ENCODE measurements at regions not wholly inside any gene's neighbourhood (a gene's known extent, or its start where the extent isn't known, plus 50 kb on each side); places are given as distances from the start of the nearest gene placed in this dataset.

GRCh38 chr6:169339025-169339424 lies 85.4 kb upstream of the THBS2 start:
- no peak for DNase-seq

GRCh38 chr6:169337886-169338445 lies 84.3 kb upstream of the THBS2 start:
- no peak for DNase-seq

- DNase-seq: no peak
Observed at GRCh38 chr6:169335301-169335700, 81.7 kb upstream of the THBS2 start.

- no peak for DNase-seq
Observed at GRCh38 chr6:169332250-169332649, 78.6 kb upstream of the THBS2 start.

GRCh38 chr6:169328112-169328801 lies 74.6 kb upstream of the THBS2 start:
- DNase-seq: no peak

- peak in 1 of 2 experiments; percentile 19 for DNase-seq
Observed at GRCh38 chr6:169326067-169326799, 72.6 kb upstream of the THBS2 start.

GRCh38 chr6:169324656-169325459 lies 71.2 kb upstream of the THBS2 start:
- no peak for DNase-seq

GRCh38 chr6:169324086-169324485 lies 70.4 kb upstream of the THBS2 start:
- no peak for DNase-seq

- no peak for DNase-seq
Observed at GRCh38 chr6:169323221-169323620, 69.6 kb upstream of the THBS2 start.

- no peak for DNase-seq
Observed at GRCh38 chr6:169321546-169321945, 67.9 kb upstream of the THBS2 start.

GRCh38 chr6:169320013-169320412 lies 66.4 kb upstream of the THBS2 start:
- DNase-seq: no peak

- no peak for DNase-seq
Observed at GRCh38 chr6:169317441-169318202, 64.0 kb upstream of the THBS2 start.

GRCh38 chr6:169316651-169317050 lies 63.0 kb upstream of the THBS2 start:
- DNase-seq: no peak

- DNase-seq: no peak
Observed at GRCh38 chr6:169315830-169316614, 62.4 kb upstream of the THBS2 start.

- DNase-seq: no peak
Observed at GRCh38 chr6:169313347-169314010, 59.8 kb upstream of the THBS2 start.

- DNase-seq: no peak
Observed at GRCh38 chr6:169312658-169313346, 59.2 kb upstream of the THBS2 start.

- DNase-seq: no peak
Observed at GRCh38 chr6:169310983-169311382, 57.3 kb upstream of the THBS2 start.

All from activated T-cell treated with anti-CD3 and anti-CD28 coated beads, Interleukin-2, amount 50 U/mL, for 48 hours (primary cell).